ENCODE measurements at regions not wholly inside any gene's neighbourhood (a gene's known extent, or its start where the extent isn't known, plus 50 kb on each side); places are given as distances from the start of the nearest gene placed in this dataset.
"Not testable (repeated sequence)": the region's sequence is repeated elsewhere in the genome, so short reads cannot be mapped to it uniquely, and the experiment has no call there.

- in situ Hi-C loops (cut with HindIII; ENCODE audit: low pct_unique_long_range_greater_than_20kb, low sequenced_read_pairs); DNase-seq (ENCODE audit: low read depth): not testable (repeated sequence)
Observed at GRCh38 chr2:230634721-230635313, 77.8 kb upstream of the CAB39 start.

GRCh38 chr2:230636684-230637271 is 75.9 kb upstream of the CAB39 start:
- DNase-seq (ENCODE audit: low read depth), result no peak
- in situ Hi-C loops (cut with HindIII; ENCODE audit: low pct_unique_long_range_greater_than_20kb, low sequenced_read_pairs), result no loop called here

- in situ Hi-C loops (cut with HindIII; ENCODE audit: low pct_unique_long_range_greater_than_20kb, low sequenced_read_pairs); DNase-seq (ENCODE audit: low read depth): not testable (repeated sequence)
Observed at GRCh38 chr2:230637486-230637885, 75.2 kb upstream of the CAB39 start.

GRCh38 chr2:230640540-230641011 is 72.1 kb upstream of the CAB39 start:
- in situ Hi-C loops (cut with HindIII; ENCODE audit: low pct_unique_long_range_greater_than_20kb, low sequenced_read_pairs), result no loop called here
- no peak for DNase-seq (ENCODE audit: low read depth)

- in situ Hi-C loops (cut with HindIII; ENCODE audit: low pct_unique_long_range_greater_than_20kb, low sequenced_read_pairs), result no loop called here
- DNase-seq (ENCODE audit: low read depth), result no peak
Observed at GRCh38 chr2:230642966-230643365, 69.7 kb upstream of the CAB39 start.

- in situ Hi-C loops (cut with HindIII; ENCODE audit: low pct_unique_long_range_greater_than_20kb, low sequenced_read_pairs), result no loop called here
- no peak for DNase-seq (ENCODE audit: low read depth)
Observed at GRCh38 chr2:230643576-230644291, 68.9 kb upstream of the CAB39 start.

GRCh38 chr2:230644356-230644935 is 68.2 kb upstream of the CAB39 start:
- in situ Hi-C loops (cut with HindIII; ENCODE audit: low pct_unique_long_range_greater_than_20kb, low sequenced_read_pairs), result no loop called here

GRCh38 chr2:230648356-230648755 is 64.3 kb upstream of the CAB39 start:
- in situ Hi-C loops (cut with HindIII; ENCODE audit: low pct_unique_long_range_greater_than_20kb, low sequenced_read_pairs), result no loop called here
- no peak for DNase-seq (ENCODE audit: low read depth)

More at GRCh38 chr2:230644356-230644935, 68.2 kb upstream of the CAB39 start:
- DNase-seq (ENCODE audit: low read depth), result no peak

GRCh38 chr2:230650585-230651137 is 62.0 kb upstream of the CAB39 start:
- peak; percentile 91 for DNase-seq (ENCODE audit: low read depth)
- in situ Hi-C loops (cut with HindIII; ENCODE audit: low pct_unique_long_range_greater_than_20kb, low sequenced_read_pairs), result no loop called here

- DNase-seq (ENCODE audit: low read depth), result no peak
- in situ Hi-C loops (cut with HindIII; ENCODE audit: low pct_unique_long_range_greater_than_20kb, low sequenced_read_pairs), result no loop called here
Observed at GRCh38 chr2:230654057-230654456, 58.6 kb upstream of the CAB39 start.

GRCh38 chr2:230657462-230657861 is 55.2 kb upstream of the CAB39 start:
- DNase-seq (ENCODE audit: low read depth), result no peak

GRCh38 chr2:230657906-230658305 is 54.7 kb upstream of the CAB39 start:
- DNase-seq (ENCODE audit: low read depth), result no peak
- in situ Hi-C loops (cut with HindIII; ENCODE audit: low pct_unique_long_range_greater_than_20kb, low sequenced_read_pairs), result no loop called here

More at GRCh38 chr2:230657462-230657861, 55.2 kb upstream of the CAB39 start:
- in situ Hi-C loops (cut with HindIII; ENCODE audit: low pct_unique_long_range_greater_than_20kb, low sequenced_read_pairs), result no loop called here

GRCh38 chr2:230658577-230658876 is 54.1 kb upstream of the CAB39 start:
- in situ Hi-C loops (cut with HindIII; ENCODE audit: low pct_unique_long_range_greater_than_20kb, low sequenced_read_pairs), result no loop called here
- no peak for DNase-seq (ENCODE audit: low read depth)

GRCh38 chr2:230658877-230659652 is 53.6 kb upstream of the CAB39 start:
- in situ Hi-C loops (cut with HindIII; ENCODE audit: low pct_unique_long_range_greater_than_20kb, low sequenced_read_pairs), result no loop called here
- no peak for DNase-seq (ENCODE audit: low read depth)

- DNase-seq (ENCODE audit: low read depth), result no peak
- in situ Hi-C loops (cut with HindIII; ENCODE audit: low pct_unique_long_range_greater_than_20kb, low sequenced_read_pairs), result no loop called here
Observed at GRCh38 chr2:230660294-230661060, 52.2 kb upstream of the CAB39 start.

- DNase-seq (ENCODE audit: low read depth), result no peak
- in situ Hi-C loops (cut with HindIII; ENCODE audit: low pct_unique_long_range_greater_than_20kb, low sequenced_read_pairs), result no loop called here
Observed at GRCh38 chr2:230661072-230661957, 51.3 kb upstream of the CAB39 start.

Measured in Caki2 (cell line).